Thyroid gland (tissue), 4 donors: ENCODE measurements at regions not wholly inside any gene's neighbourhood (a gene's known extent, or its start where the extent isn't known, plus 50 kb on each side); places are given as distances from the start of the nearest gene placed in this dataset.

ENCODE experiments used
- CTCF ChIP-seq, 6 experiments: fragments of 200-600 bp in 3 of 6; fragments of 450-650 bp in 3 of 6; sonication (generic) in 3 of 6; IDR thresholded peaks; one replicate each; pipeline ENCODE4 v1.5.1; 2016 to 2019; ENCODE audit warnings: antibody characterized with exemption in 6 of 6, mild to moderate bottlenecking in 2 of 6, inconsistent platforms in 1 of 6, moderate library complexity in 1 of 6
- POLR2A ChIP-seq, 2 donors: fragments of 450-650 bp; IDR thresholded peaks; one replicate each; pipeline ENCODE4 v1.6.1; 2017; ENCODE audit warnings: antibody characterized with exemption in 2 of 2, mild to moderate bottlenecking in 2 of 2, moderate library complexity in 1 of 2

- no peak for TF ChIP-seq CTCF (IDR thresholded peaks at IDR 0.05)
- no peak for TF ChIP-seq POLR2A (IDR thresholded peaks at IDR 0.05)
Observed at GRCh38 chr5:74405593-74405992, 234.9 kb downstream of the ENC1 start.
